H9 (cell line): ENCODE measurements at regions not wholly inside any gene's neighbourhood (a gene's known extent, or its start where the extent isn't known, plus 50 kb on each side); places are given as distances from the start of the nearest gene placed in this dataset.

Source experiments
- DNase-seq: peaks from one replicate; pipeline ENCODE4 v3.0.0-alpha.2; 2017
- H2AFZ ChIP-seq: one replicate; pipeline ENCODE4 v1.6.1; 2013; ENCODE audit warnings: mild to moderate bottlenecking, low read length, control low read depth, moderate library complexity
- H2AK5ac ChIP-seq: 2 replicates; pipeline ENCODE4 v1.6.1; 2013; ENCODE audit warnings: low read length, control low read depth, mixed read lengths; ENCODE audit not compliant: insufficient read length
- H2BK120ac ChIP-seq: one replicate; pipeline ENCODE4 v1.6.1; 2013; ENCODE audit warnings: low read depth, mild to moderate bottlenecking, low read length, control low read depth, inconsistent platforms; ENCODE audit not compliant: poor library complexity, severe bottlenecking
- H2BK12ac ChIP-seq: 2 replicates; pipeline ENCODE4 v1.6.1; 2013; ENCODE audit warnings: low read length, control low read depth, mixed read lengths, low read depth; ENCODE audit not compliant: insufficient read length
- H2BK15ac ChIP-seq: 2 replicates; pipeline ENCODE4 v1.6.1; 2013; ENCODE audit warnings: low read depth, low read length, control low read depth
- H2BK20ac ChIP-seq: one replicate; pipeline ENCODE4 v1.6.1; 2013; ENCODE audit warnings: low read depth, mild to moderate bottlenecking, low read length, control low read depth, inconsistent platforms; ENCODE audit not compliant: poor library complexity, severe bottlenecking
- H2BK5ac ChIP-seq: 2 replicates; pipeline ENCODE4 v1.6.1; 2013; ENCODE audit warnings: low read length, control low read depth, mixed read lengths; ENCODE audit not compliant: insufficient read length
- H3K14ac ChIP-seq: 2 replicates; pipeline ENCODE4 v1.6.1; 2013; ENCODE audit warnings: low read length, control low read depth; ENCODE audit not compliant: insufficient read depth
- H3K18ac ChIP-seq: 2 replicates; pipeline ENCODE4 v1.6.1; 2013; ENCODE audit warnings: low read depth, mild to moderate bottlenecking, mixed read lengths, low read length, control low read depth; ENCODE audit not compliant: insufficient read length
- H3K23ac ChIP-seq: 2 replicates; pipeline ENCODE4 v1.6.1; 2013; ENCODE audit warnings: low read length, control low read depth, mixed read lengths, low read depth; ENCODE audit not compliant: insufficient read length
- H3K23me2 ChIP-seq: 2 replicates; pipeline ENCODE4 v1.6.1; 2013; ENCODE audit warnings: low read depth, mild to moderate bottlenecking, mixed read lengths, low read length, control low read depth; ENCODE audit not compliant: insufficient read length, poor library complexity, severe bottlenecking
- H3K27ac ChIP-seq: 2 replicates; pipeline ENCODE4 v1.5.1; 2013; ENCODE audit warnings: low read length, control low read depth, mixed read lengths, low read depth; ENCODE audit not compliant: insufficient read length
- H3K27me3 ChIP-seq: 2 replicates; pipeline ENCODE4 v1.6.1; 2013; ENCODE audit warnings: low read length, control low read depth, inconsistent platforms; ENCODE audit not compliant: insufficient read depth
- H3K4ac ChIP-seq: 2 replicates; pipeline ENCODE4 v1.6.1; 2013; ENCODE audit warnings: low read depth, mild to moderate bottlenecking, control low read depth, inconsistent platforms, low read length, moderate library complexity
- H3K4me1 ChIP-seq: 2 replicates; pipeline ENCODE4 v1.6.1; 2013; ENCODE audit warnings: low read length, control low read depth, inconsistent platforms; ENCODE audit not compliant: insufficient read depth
- H3K4me2 ChIP-seq: 2 replicates; pipeline ENCODE4 v1.6.1; 2013; ENCODE audit warnings: low read length, control low read depth, mixed read lengths; ENCODE audit not compliant: insufficient read length, insufficient read depth
- H3K56ac ChIP-seq: 2 replicates; pipeline ENCODE4 v1.6.1; 2013; ENCODE audit warnings: low read depth, mild to moderate bottlenecking, mixed read lengths, low read length, control low read depth; ENCODE audit not compliant: insufficient read length
- H3K79me1 ChIP-seq: 2 replicates; pipeline ENCODE4 v1.6.1; 2013; ENCODE audit warnings: low read depth, mild to moderate bottlenecking, moderate library complexity, low read length, control low read depth, inconsistent platforms; ENCODE audit not compliant: insufficient read depth, poor library complexity, severe bottlenecking
- H3K79me2 ChIP-seq: 2 replicates; pipeline ENCODE4 v1.6.1; 2013; ENCODE audit warnings: low read length, control low read depth, inconsistent platforms; ENCODE audit not compliant: insufficient read depth
- H3K9ac ChIP-seq: 2 replicates; pipeline ENCODE4 v1.6.1; 2013; ENCODE audit warnings: low read length, control low read depth, mixed read lengths; ENCODE audit not compliant: insufficient read length; ENCODE audit errors: extremely low read depth
- H3K9me3 ChIP-seq: one replicate; pipeline ENCODE4 v1.6.1; 2013; ENCODE audit warnings: low read depth, low read length, inconsistent platforms; ENCODE audit not compliant: control insufficient read depth
- H3T11ph ChIP-seq: one replicate; pipeline ENCODE4 v1.6.1; 2013; ENCODE audit warnings: mild to moderate bottlenecking, low read length, control low read depth, inconsistent platforms
- H4K20me1 ChIP-seq: one replicate; pipeline ENCODE4 v1.6.1; 2013; ENCODE audit not compliant: control insufficient read depth, insufficient read length, insufficient read depth
- H4K5ac ChIP-seq: 2 replicates; pipeline ENCODE4 v1.6.1; 2013; ENCODE audit warnings: low read depth, mild to moderate bottlenecking, mixed read lengths, low read length, control low read depth; ENCODE audit not compliant: insufficient read length
- H4K8ac ChIP-seq: replicated peaks from 2 replicates; pipeline ENCODE4 v1.6.1; 2013; ENCODE audit warnings: low read length, control low read depth, mixed read lengths, low read depth; ENCODE audit not compliant: insufficient read length
- H4K91ac ChIP-seq: 2 replicates; pipeline ENCODE4 v1.6.1; 2013; ENCODE audit warnings: low read depth, mild to moderate bottlenecking, moderate library complexity, mixed read lengths, low read length, control low read depth; ENCODE audit not compliant: insufficient read length
- H3K27ac Mint-ChIP-seq, 3 experiments: 2 replicates in 2 of 3; 3 replicates in 1 of 3; pipeline ENCODE4 v1.8.0; 2020 to 2021; ENCODE audit warnings: mixed read lengths in 3 of 3, mild to moderate bottlenecking in 1 of 3, moderate library complexity in 1 of 3
- H3K27me3 Mint-ChIP-seq: 2 replicates; pipeline ENCODE4 v1.8.0; 2021; ENCODE audit warnings: low read depth, mild to moderate bottlenecking, moderate library complexity, mixed read lengths
- H3K36me3 Mint-ChIP-seq, 3 experiments: 2 replicates in 2 of 3; 3 replicates in 1 of 3; pipeline ENCODE4 v1.8.0; 2020 to 2021; ENCODE audit warnings: low read depth in 3 of 3, mixed read lengths in 3 of 3; ENCODE audit not compliant: insufficient read depth in 1 of 3
- H3K4me1 Mint-ChIP-seq, 2 experiments: 2 replicates each; pipeline ENCODE4 v1.8.0; 2020; ENCODE audit warnings: mixed read lengths in 2 of 2
- H3K4me3 Mint-ChIP-seq, 2 experiments: 2 replicates in 1 of 2; 3 replicates in 1 of 2; pipeline ENCODE4 v1.8.0; 2020 to 2021; ENCODE audit warnings: mild to moderate bottlenecking in 2 of 2, mixed read lengths in 2 of 2, moderate library complexity in 1 of 2
- H3K9me3 Mint-ChIP-seq, 2 experiments: 2 replicates in 1 of 2; 3 replicates in 1 of 2; pipeline ENCODE4 v1.8.0; 2020; ENCODE audit warnings: mild to moderate bottlenecking in 2 of 2, mixed read lengths in 2 of 2, moderate library complexity in 1 of 2
- WGBS: extraction: QIAGEN DNeasy Blood & Tissue Kit; methylation state at CpG from one replicate; pipeline ENCODE4 v1.1.7; 2013; ENCODE audit warnings: missing lambda C conversion rate, low lambda C conversion rate, mixed read lengths; ENCODE audit not compliant: insufficient read length; ENCODE audit errors: extremely low coverage; 5-methylcytosine and 5-hydroxymethylcytosine counted together
- TF ChIP-seq, protein P1 (sequence below): fragments of 200-600 bp; sonication (generic); conservative IDR thresholded peaks from 3 replicates; pipeline ENCODE4 v1.8.0; 2021; ENCODE audit warnings: antibody characterized with exemption, mild to moderate bottlenecking

DNA sequence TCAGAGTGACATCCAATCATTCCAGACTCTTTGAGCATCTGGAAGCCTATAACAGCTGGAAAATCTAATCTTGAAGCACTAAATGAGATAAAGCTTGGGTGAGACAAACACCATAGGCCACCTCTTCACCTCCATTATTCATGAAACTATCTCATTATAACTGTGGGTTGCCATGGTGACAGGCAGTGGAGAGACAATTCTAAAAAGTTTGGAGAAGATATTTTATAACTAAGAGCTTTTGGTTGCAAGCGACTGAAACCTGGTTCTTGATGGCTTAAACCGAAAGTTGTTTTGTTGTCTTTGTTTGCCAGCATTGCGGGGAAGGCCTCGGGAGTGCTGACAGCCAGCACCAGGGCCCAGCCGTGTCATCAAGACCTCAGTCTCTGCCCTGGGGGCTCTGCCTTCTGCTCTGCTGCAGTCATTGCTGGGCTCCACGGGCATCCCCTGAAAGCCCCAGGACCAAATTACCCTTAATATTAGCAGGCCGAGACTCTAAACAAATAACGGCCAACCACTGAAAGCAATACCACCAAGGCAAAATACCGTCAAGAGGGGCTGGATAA, 353.6 kb upstream of the SFSWAP start:
- no peak overlapping the region for H2BK120ac ChIP-seq
- no peaks in the 10 kb centered on the region for H3K79me2 ChIP-seq
- H3K4ac ChIP-seq = no peak overlapping the region
- H3K18ac ChIP-seq = no peak overlapping the region
- TF ChIP-seq, protein P1, sequence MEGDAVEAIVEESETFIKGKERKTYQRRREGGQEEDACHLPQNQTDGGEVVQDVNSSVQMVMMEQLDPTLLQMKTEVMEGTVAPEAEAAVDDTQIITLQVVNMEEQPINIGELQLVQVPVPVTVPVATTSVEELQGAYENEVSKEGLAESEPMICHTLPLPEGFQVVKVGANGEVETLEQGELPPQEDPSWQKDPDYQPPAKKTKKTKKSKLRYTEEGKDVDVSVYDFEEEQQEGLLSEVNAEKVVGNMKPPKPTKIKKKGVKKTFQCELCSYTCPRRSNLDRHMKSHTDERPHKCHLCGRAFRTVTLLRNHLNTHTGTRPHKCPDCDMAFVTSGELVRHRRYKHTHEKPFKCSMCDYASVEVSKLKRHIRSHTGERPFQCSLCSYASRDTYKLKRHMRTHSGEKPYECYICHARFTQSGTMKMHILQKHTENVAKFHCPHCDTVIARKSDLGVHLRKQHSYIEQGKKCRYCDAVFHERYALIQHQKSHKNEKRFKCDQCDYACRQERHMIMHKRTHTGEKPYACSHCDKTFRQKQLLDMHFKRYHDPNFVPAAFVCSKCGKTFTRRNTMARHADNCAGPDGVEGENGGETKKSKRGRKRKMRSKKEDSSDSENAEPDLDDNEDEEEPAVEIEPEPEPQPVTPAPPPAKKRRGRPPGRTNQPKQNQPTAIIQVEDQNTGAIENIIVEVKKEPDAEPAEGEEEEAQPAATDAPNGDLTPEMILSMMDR = no peak
- H3K27me3 Mint-ChIP-seq = peaks cover 9% of the 10 kb centered on the region
- WGBS = no CpG with 5 or more reads among the region's 9 CpGs
- H3K9me3 Mint-ChIP-seq = peaks cover 5 to 11% of the 10 kb centered on the region in 2 experiments; a peak in 3 of 5 replicates
- H4K8ac ChIP-seq = no peak overlapping the region
- no peak overlapping the region for H4K5ac ChIP-seq
- no peak overlapping the region for H3K9ac ChIP-seq
- no peaks in the 10 kb centered on the region for H3K9me3 ChIP-seq
- no peaks in the 10 kb centered on the region for H3K23me2 ChIP-seq
- H3K56ac ChIP-seq = no peak overlapping the region
- H3K27ac ChIP-seq = no peak overlapping the region
- no peaks in the 10 kb centered on the region for H4K20me1 ChIP-seq
- H3K27ac Mint-ChIP-seq = no peak overlapping the region
- no peak overlapping the region for H2BK15ac ChIP-seq
- H3K4me3 Mint-ChIP-seq = no peak overlapping the region
- no peak overlapping the region for H3K23ac ChIP-seq
- H3K27me3 ChIP-seq = no peaks in the 10 kb centered on the region
- no peak overlapping the region for H2BK5ac ChIP-seq
- H3K4me2 ChIP-seq = no peak overlapping the region
- no peaks in the 10 kb centered on the region; a peak in 1 of 7 replicates for H3K36me3 Mint-ChIP-seq
- H3T11ph ChIP-seq = no peak overlapping the region
- H2AFZ ChIP-seq = no peak overlapping the region
- no peak overlapping the region for H4K91ac ChIP-seq
- no peak overlapping the region for H2BK20ac ChIP-seq
- no peaks in the 10 kb centered on the region for H3K79me1 ChIP-seq
- H3K4me1 Mint-ChIP-seq = peaks cover 0 to 4% of the 10 kb centered on the region in 2 experiments; a peak in 1 of 4 replicates
- no peak overlapping the region for H3K14ac ChIP-seq
- no peak for DNase-seq
- no peak overlapping the region for H2BK12ac ChIP-seq
- H3K4me1 ChIP-seq = no peaks in the 10 kb centered on the region
- no peak overlapping the region for H2AK5ac ChIP-seq
